GM19438 (cell line): ENCODE measurements at regions not wholly inside any gene's neighbourhood (a gene's known extent, or its start where the extent isn't known, plus 50 kb on each side); places are given as distances from the start of the nearest gene placed in this dataset.

Experiments used
- ATAC-seq: cut with Tn5 transposase; IDR thresholded peaks from one replicate; pipeline ENCODE4 v1.9.1; 2021; ENCODE audit warnings: low read depth; ENCODE audit not compliant: unreplicated experiment

- ATAC-seq = no peak
Observed at GRCh38 chr2:188102881-188103280, 188.8 kb upstream of the GULP1 start.

- ATAC-seq = no peak
Observed at GRCh38 chr2:188114014-188114413, 177.7 kb upstream of the GULP1 start.

GRCh38 chr2:188117706-188118105 is 174.0 kb upstream of the GULP1 start:
- no peak for ATAC-seq

GRCh38 chr2:188118431-188118830 is 173.2 kb upstream of the GULP1 start:
- ATAC-seq = no peak

- no peak for ATAC-seq
Observed at GRCh38 chr2:188119112-188119838, 172.4 kb upstream of the GULP1 start.

GRCh38 chr2:188122985-188123384 is 168.7 kb upstream of the GULP1 start:
- no peak for ATAC-seq

GRCh38 chr2:188129677-188130076 is 162.0 kb upstream of the GULP1 start:
- no peak for ATAC-seq

GRCh38 chr2:188130317-188130716 is 161.4 kb upstream of the GULP1 start:
- ATAC-seq = no peak

GRCh38 chr2:188131281-188131680 is 160.4 kb upstream of the GULP1 start:
- no peak for ATAC-seq

GRCh38 chr2:188132385-188132784 is 159.3 kb upstream of the GULP1 start:
- no peak for ATAC-seq

GRCh38 chr2:188134241-188134640 is 157.4 kb upstream of the GULP1 start:
- no peak for ATAC-seq

- no peak for ATAC-seq
Observed at GRCh38 chr2:188138313-188138712, 153.4 kb upstream of the GULP1 start.

GRCh38 chr2:188142088-188142487 is 149.6 kb upstream of the GULP1 start:
- no peak for ATAC-seq

GRCh38 chr2:188142636-188143295 is 148.9 kb upstream of the GULP1 start:
- no peak for ATAC-seq

- ATAC-seq = no peak
Observed at GRCh38 chr2:188145885-188146284, 145.8 kb upstream of the GULP1 start.

GRCh38 chr2:188146888-188147287 is 144.8 kb upstream of the GULP1 start:
- no peak for ATAC-seq

GRCh38 chr2:188151670-188152069 is 140.0 kb upstream of the GULP1 start:
- ATAC-seq = no peak

GRCh38 chr2:188158337-188159100 is 133.2 kb upstream of the GULP1 start:
- no peak for ATAC-seq

GRCh38 chr2:188159484-188159883 is 132.2 kb upstream of the GULP1 start:
- ATAC-seq = no peak

GRCh38 chr2:188170356-188170755 is 121.3 kb upstream of the GULP1 start:
- no peak for ATAC-seq

- no peak for ATAC-seq
Observed at GRCh38 chr2:188176620-188177019, 115.1 kb upstream of the GULP1 start.
